H1 (cell line): ENCODE measurements at regions not wholly inside any gene's neighbourhood (a gene's known extent, or its start where the extent isn't known, plus 50 kb on each side); places are given as distances from the start of the nearest gene placed in this dataset.

Experiments
- CTCF ChIP-seq, 3 experiments: IDR thresholded peaks; 1 replicate in 2 of 3; 2 replicates in 1 of 3; pipeline versions ENCODE4 v1.5.1 to v1.6.1; 2011; ENCODE audit warnings: low read length in 3 of 3, mild to moderate bottlenecking in 3 of 3, inconsistent platforms in 2 of 3, low read depth in 1 of 3, moderate library complexity in 1 of 3; ENCODE audit not compliant: insufficient read depth in 1 of 3; ENCODE audit errors: control extremely low read depth in 1 of 3
- EZH2 ChIP-seq: fragments of 200-600 bp; sonication (generic); IDR thresholded peaks from 2 replicates; pipeline ENCODE4 v1.7.1; 2012; ENCODE audit warnings: low read depth, mild to moderate bottlenecking, moderate library complexity, low read length, inconsistent platforms; ENCODE audit not compliant: severe bottlenecking
- KDM4A ChIP-seq: IDR thresholded peaks from one replicate; pipeline ENCODE4 v1.7.1; 2012; ENCODE audit warnings: low read depth, mild to moderate bottlenecking, moderate library complexity, low read length, inconsistent platforms; ENCODE audit not compliant: severe bottlenecking
- SP1 ChIP-seq: IDR thresholded peaks from 2 replicates; pipeline ENCODE4 v1.6.1; 2011; ENCODE audit warnings: low read depth, low read length
- YY1 ChIP-seq: IDR thresholded peaks from 2 replicates; pipeline ENCODE4 v1.6.1; 2011; ENCODE audit warnings: low read depth, mild to moderate bottlenecking, low read length

DNA sequence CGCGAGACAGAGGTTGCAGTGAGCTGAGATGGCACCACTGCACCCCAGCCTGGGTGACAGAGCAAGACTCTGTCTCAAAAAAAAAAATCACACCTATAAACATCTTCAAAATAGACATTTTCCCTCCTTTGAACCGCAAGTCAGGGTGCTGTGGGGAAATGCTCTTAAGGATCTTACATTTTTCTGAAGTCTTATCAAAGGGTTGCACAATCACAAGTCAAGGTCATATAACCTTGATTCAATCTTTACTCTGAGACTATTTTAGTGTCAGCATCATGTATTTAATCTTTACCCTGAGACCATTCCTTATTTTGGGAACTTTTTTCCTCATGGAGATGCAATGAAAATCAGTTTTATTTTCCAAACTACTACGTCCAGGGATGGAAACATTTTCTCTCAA lies 62.8 kb upstream of the RANBP3L start:
- TF ChIP-seq KDM4A (no peak), SP1 (no peak), YY1 (no peak), EZH2 (no peak), CTCF (IDR thresholded peaks at IDR 0.05; ENCODE audit: control extremely low read depth in 1 of 3, insufficient read depth in 1 of 3, low read depth in 1 of 3, low read length in 3 of 3) (no peak)
